MM.1S (cell line): ENCODE measurements at regions not wholly inside any gene's neighbourhood (a gene's known extent, or its start where the extent isn't known, plus 50 kb on each side); places are given as distances from the start of the nearest gene placed in this dataset.

Experiments used
- DNase-seq: peaks from one replicate; pipeline ENCODE4 v3.0.0-alpha.2; 2015
- H2AFZ ChIP-seq: fragments of 300-600 bp; sonication (generic); 2 replicates; pipeline ENCODE4 v1.6.0; 2016; ENCODE audit warnings: antibody characterized with exemption, low read length
- H3F3A ChIP-seq: fragments of 300-600 bp; sonication (generic); 2 replicates; pipeline ENCODE4 v1.6.1; 2016; ENCODE audit warnings: mild to moderate bottlenecking, antibody characterized with exemption, low read length, moderate library complexity, mixed read lengths; ENCODE audit not compliant: insufficient read depth
- H3K27ac ChIP-seq: fragments of 300-600 bp; sonication (generic); 2 replicates; pipeline ENCODE4 v1.5.1; 2016; ENCODE audit warnings: mild to moderate bottlenecking, low read length
- H3K27me3 ChIP-seq: fragments of 300-600 bp; sonication (generic); replicated peaks from 2 replicates; pipeline ENCODE4 v1.6.0; 2016; ENCODE audit warnings: low read length; ENCODE audit not compliant: insufficient read depth
- H3K36me3 ChIP-seq: fragments of 300-600 bp; sonication (generic); replicated peaks from 2 replicates; pipeline ENCODE4 v1.6.1; 2016; ENCODE audit warnings: mild to moderate bottlenecking, low read length, mixed read lengths; ENCODE audit not compliant: insufficient read depth
- H3K4me1 ChIP-seq: fragments of 300-600 bp; sonication (generic); 2 replicates; pipeline ENCODE4 v1.6.1; 2016; ENCODE audit warnings: low read length, mixed read lengths
- H3K4me2 ChIP-seq: fragments of 300-600 bp; sonication (generic); 2 replicates; pipeline ENCODE4 v1.6.0; 2016; ENCODE audit warnings: low read depth, low read length
- H3K4me3 ChIP-seq: fragments of 300-600 bp; sonication (generic); 2 replicates; pipeline ENCODE4 v1.5.1; 2016; ENCODE audit warnings: low read length, mixed read lengths
- H3K79me2 ChIP-seq: fragments of 300-600 bp; sonication (generic); 2 replicates; pipeline ENCODE4 v1.6.1; 2016; ENCODE audit warnings: mixed run types, low read length, mixed read lengths
- H3K9ac ChIP-seq: fragments of 300-600 bp; sonication (generic); 2 replicates; pipeline ENCODE4 v1.6.1; 2016; ENCODE audit warnings: low read length, mixed read lengths
- H3K9me2 ChIP-seq: fragments of 300-600 bp; sonication (generic); replicated peaks from 2 replicates; pipeline ENCODE4 v1.6.1; 2016; ENCODE audit warnings: mild to moderate bottlenecking, low read length, mixed read lengths; ENCODE audit not compliant: insufficient read depth
- H3K9me3 ChIP-seq: fragments of 300-600 bp; sonication (generic); replicated peaks from 2 replicates; pipeline ENCODE4 v1.6.1; 2016; ENCODE audit warnings: mild to moderate bottlenecking, low read length, mixed read lengths; ENCODE audit not compliant: insufficient read depth
- H4K20me1 ChIP-seq: fragments of 300-600 bp; sonication (generic); 2 replicates; pipeline ENCODE4 v1.6.1; 2016; ENCODE audit warnings: mild to moderate bottlenecking, low read length, moderate library complexity, mixed read lengths; ENCODE audit not compliant: insufficient read depth
- EZH2 ChIP-seq: fragments of 300-600 bp; sonication (generic); optimal IDR thresholded peaks from 2 replicates; pipeline ENCODE3; 2017; ENCODE audit warnings: low read depth, mild to moderate bottlenecking, antibody characterized with exemption, low read length, mixed read lengths
- EZH2phosphoT487 ChIP-seq: fragments of 300-600 bp; sonication (generic); IDR thresholded peaks from 2 replicates; pipeline ENCODE4 v1.6.1; 2018; ENCODE audit warnings: antibody characterized with exemption, low read length
- TF ChIP-seq, protein P1 (sequence below): fragments of 300-600 bp; sonication (generic); IDR thresholded peaks from 2 replicates; pipeline ENCODE4 v1.5.1; 2016; ENCODE audit warnings: antibody characterized with exemption, low read length, mixed read lengths

DNA sequence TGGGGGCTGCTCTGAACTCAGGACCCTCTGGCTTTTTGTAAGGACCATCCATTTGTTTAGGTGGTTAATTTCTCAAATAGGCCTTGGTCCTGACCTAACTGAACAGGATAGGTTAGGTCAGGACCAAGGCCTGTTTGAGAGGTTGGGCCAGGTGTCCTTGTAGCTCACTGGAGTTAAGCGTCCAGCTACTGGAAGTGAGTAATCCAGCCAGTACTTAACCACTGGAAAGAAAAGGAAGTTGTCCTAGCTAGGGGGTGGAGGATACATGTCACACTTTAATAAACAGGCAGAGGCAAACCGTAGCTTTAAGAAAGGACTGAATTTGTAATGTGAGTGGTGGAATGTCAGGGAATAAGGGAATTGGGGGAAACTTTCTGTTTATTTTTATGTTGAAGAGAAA lies 96.0 kb downstream of the GPR85 start:
- Histone ChIP-seq H3K27me3 (no peaks in the 10 kb centered on the region), H2AFZ (no peak overlapping the region), H3K4me2 (no peak overlapping the region), H3K9me3 (no peaks in the 10 kb centered on the region), H4K20me1 (no peaks in the 10 kb centered on the region), H3K9me2 (no peaks in the 10 kb centered on the region), H3K36me3 (no peaks in the 10 kb centered on the region), H3K9ac (no peak overlapping the region), H3K27ac (no peak overlapping the region), H3K4me3 (no peak overlapping the region), H3K4me1 (no peaks in the 10 kb centered on the region), H3K79me2 (no peaks in the 10 kb centered on the region), H3F3A (no peaks in the 10 kb centered on the region)
- DNase-seq: no peak
- TF ChIP-seq, protein P1, sequence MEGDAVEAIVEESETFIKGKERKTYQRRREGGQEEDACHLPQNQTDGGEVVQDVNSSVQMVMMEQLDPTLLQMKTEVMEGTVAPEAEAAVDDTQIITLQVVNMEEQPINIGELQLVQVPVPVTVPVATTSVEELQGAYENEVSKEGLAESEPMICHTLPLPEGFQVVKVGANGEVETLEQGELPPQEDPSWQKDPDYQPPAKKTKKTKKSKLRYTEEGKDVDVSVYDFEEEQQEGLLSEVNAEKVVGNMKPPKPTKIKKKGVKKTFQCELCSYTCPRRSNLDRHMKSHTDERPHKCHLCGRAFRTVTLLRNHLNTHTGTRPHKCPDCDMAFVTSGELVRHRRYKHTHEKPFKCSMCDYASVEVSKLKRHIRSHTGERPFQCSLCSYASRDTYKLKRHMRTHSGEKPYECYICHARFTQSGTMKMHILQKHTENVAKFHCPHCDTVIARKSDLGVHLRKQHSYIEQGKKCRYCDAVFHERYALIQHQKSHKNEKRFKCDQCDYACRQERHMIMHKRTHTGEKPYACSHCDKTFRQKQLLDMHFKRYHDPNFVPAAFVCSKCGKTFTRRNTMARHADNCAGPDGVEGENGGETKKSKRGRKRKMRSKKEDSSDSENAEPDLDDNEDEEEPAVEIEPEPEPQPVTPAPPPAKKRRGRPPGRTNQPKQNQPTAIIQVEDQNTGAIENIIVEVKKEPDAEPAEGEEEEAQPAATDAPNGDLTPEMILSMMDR: no peak
- no peak for TF ChIP-seq EZH2phosphoT487

GRCh38 chr7:112989531-112989930 lies 97.1 kb downstream of the GPR85 start:
- no peak for TF ChIP-seq EZH2
- TF ChIP-seq EZH2phosphoT487: no peak
- TF ChIP-seq, protein P1: no peak
- Histone ChIP-seq H3K9me2 (no peaks in the 10 kb centered on the region), H3F3A (no peaks in the 10 kb centered on the region), H3K4me3 (no peak overlapping the region), H3K27me3 (no peaks in the 10 kb centered on the region), H3K9ac (no peak overlapping the region), H2AFZ (no peak overlapping the region), H3K9me3 (no peaks in the 10 kb centered on the region), H3K79me2 (no peaks in the 10 kb centered on the region), H3K36me3 (no peaks in the 10 kb centered on the region), H3K27ac (no peak overlapping the region), H3K4me1 (no peaks in the 10 kb centered on the region), H4K20me1 (no peaks in the 10 kb centered on the region), H3K4me2 (no peak overlapping the region)
- no peak for DNase-seq

DNA sequence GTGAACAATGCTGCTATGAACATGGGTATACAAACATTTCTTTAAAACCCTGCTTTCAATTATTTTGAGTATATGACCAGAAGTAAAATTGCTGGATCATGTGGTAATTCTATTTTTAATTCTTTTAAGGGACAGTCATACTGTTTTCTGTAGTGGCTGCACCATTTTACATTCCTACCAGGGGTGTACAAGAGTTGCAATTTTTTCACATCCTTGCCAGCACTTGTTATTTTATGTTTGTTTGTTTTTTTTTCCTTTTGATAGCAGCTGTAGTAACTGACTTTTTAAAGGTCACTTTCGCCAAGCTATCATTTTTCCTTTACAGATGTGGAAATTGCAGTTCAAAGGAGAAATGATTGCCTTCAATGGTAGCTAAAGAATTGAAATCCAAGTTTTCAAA lies 99.5 kb downstream of the GPR85 start:
- H3K4me2 ChIP-seq: no peak overlapping the region
- H3F3A ChIP-seq: no peaks in the 10 kb centered on the region
- no peak overlapping the region for H3K27ac ChIP-seq
- no peak overlapping the region for H3K9ac ChIP-seq
- no peak overlapping the region for H2AFZ ChIP-seq
- H3K9me3 ChIP-seq: no peaks in the 10 kb centered on the region
- H3K4me1 ChIP-seq: no peaks in the 10 kb centered on the region
- no peak overlapping the region for H3K4me3 ChIP-seq
- DNase-seq: no peak
- TF ChIP-seq EZH2 (no peak), EZH2phosphoT487 (no peak)
- TF ChIP-seq, protein P1: no peak
- no peaks in the 10 kb centered on the region for H3K27me3 ChIP-seq
- no peaks in the 10 kb centered on the region for H4K20me1 ChIP-seq
- no peaks in the 10 kb centered on the region for H3K9me2 ChIP-seq
- H3K79me2 ChIP-seq: no peaks in the 10 kb centered on the region
- no peaks in the 10 kb centered on the region for H3K36me3 ChIP-seq
